Activated CD4-positive, alpha-beta T cell treated with anti-CD3 and anti-CD28 coated beads, Interleukin-2, Interleukin-6, amounts not matched to agents 100 ng/mL and 50 ng/mL, durations not matched to agents 16 hours and 8 hours (primary cell): ENCODE measurements at regions not wholly inside any gene's neighbourhood (a gene's known extent, or its start where the extent isn't known, plus 50 kb on each side); places are given as distances from the start of the nearest gene placed in this dataset.
"Not testable (repeated sequence)": the region's sequence is repeated elsewhere in the genome, so short reads cannot be mapped to it uniquely, and the experiment has no call there.

ENCODE experiments used
- DNase-seq: peaks from one replicate; pipeline ENCODE4 v3.0.0-alpha.2; 2020

- no peak for DNase-seq
Observed at GRCh38 chr7:34396437-34397064, 261.5 kb upstream of the NPSR1 start.

GRCh38 chr7:34401776-34402175 lies 256.2 kb upstream of the NPSR1 start:
- DNase-seq: no peak

GRCh38 chr7:34406848-34407530 lies 251.0 kb upstream of the NPSR1 start:
- no peak for DNase-seq

DNA sequence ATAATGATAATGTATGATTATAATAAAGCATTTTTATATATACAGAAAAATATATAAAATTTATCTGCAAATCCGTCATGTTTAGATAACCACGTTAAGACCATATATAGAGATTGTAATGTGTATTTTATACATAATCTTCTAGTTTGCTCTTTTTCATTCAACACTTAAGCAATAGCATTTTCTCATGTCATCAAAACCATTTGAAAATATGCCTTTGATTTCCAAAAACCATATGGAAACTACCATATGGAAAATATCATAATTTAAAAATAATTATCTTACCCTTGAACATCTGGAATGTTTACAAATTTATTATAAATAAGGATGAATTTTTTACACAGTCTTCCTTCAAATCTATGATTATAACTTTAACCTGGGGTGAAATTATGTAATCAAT lies 250.4 kb upstream of the NPSR1 start:
- DNase-seq: no peak

- DNase-seq: no peak
Observed at GRCh38 chr7:34417781-34418180, 240.2 kb upstream of the NPSR1 start.

DNA sequence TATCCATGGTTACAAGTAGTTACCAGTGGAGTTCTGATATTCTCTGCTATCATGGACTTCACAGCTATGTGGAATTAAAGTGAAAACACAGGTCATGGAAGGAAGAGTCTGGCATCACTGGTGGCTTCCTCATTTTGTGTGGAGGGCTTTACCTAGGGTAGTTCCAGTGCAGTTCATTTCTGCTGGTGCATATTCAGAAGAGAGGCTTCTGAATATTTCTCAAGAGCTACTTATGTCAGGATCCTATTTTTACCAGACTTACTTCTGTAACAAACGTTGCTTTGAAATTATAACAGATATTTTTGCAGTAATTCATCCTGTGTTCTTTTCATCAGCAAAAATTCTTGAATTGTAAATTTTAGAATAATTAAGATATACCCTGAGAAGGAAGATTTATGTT lies 236.5 kb upstream of the NPSR1 start:
- DNase-seq: no peak

DNA sequence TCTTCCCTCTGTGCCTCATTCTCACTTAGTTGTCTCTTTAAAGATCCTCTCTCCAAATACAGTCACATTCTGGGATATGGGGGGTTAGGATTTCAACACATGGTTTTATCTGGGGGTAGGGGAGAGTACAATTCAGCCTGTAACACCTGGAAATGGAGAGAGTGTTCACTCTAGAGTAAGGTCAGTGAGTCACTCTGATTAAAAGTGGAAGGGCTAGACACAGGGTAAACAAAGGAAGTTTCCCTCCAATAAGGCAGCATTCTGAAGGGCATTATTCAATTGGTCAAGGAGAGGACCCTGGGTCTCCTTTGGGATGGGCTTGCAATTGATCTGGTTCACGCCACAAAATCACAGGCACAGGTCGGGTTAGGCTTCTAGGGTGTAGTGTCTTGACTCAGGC lies 232.8 kb upstream of the NPSR1 start:
- no peak for DNase-seq

DNA sequence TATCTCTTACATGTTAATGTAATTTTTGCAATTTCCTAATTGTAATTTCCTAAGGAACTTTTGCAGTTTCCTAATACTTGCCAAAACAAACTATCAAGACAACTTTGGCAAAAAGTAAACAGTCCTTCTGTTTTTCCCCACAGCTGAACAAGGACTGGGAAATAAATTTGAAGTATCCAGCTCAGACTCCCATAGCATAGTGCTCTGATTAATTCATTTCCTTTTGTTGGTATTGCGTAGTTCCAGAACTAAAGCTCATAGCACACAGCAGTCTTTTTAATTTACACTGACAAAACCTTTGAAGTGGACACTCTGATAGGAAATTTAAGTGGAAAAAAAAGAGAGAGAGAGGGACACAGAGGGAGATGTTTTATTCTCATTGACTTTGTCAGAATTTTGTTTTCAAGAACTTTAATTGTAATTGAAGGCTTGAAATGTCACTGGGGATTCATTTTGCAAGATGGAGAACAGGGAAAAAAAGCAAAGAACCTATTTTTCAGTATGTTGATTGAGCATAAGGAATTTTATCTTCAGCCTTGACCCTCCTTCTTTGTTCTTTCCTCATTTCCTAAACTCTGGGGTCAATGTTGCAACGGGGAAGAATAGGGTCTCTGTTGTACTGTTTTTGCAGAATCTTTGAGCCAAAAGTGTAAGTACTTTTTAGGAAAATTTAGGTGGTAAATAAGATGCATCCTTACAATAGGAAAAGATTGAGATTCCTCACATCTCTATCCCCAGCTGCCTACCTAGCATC lies 232.2 kb upstream of the NPSR1 start:
- DNase-seq: no peak

DNA sequence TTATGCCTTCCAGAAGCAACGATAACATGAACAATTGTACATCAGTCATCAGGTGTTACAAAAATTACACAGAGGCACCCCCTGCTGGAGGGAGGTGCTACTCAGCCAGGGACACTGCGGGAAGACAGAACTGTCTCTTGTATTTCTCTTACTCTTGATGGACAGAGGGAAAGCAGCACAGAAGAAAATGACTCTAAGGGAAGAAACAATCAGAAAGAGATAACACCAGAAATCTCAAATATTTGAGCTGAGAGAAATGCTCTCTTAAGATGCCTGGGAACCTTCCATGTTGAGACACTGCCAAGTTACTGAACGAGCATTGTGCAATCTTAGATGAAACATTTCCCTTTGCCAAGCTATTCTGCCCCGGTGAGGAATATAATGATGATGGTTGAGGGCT lies 227.6 kb upstream of the NPSR1 start:
- DNase-seq: peak; percentile 1

GRCh38 chr7:34438436-34438835 lies 219.6 kb upstream of the NPSR1 start:
- no peak for DNase-seq

- DNase-seq: no peak
Observed at GRCh38 chr7:34445653-34446052, 212.4 kb upstream of the NPSR1 start.

- not testable (repeated sequence) for DNase-seq
Observed at GRCh38 chr7:34448531-34448930, 209.5 kb upstream of the NPSR1 start.

GRCh38 chr7:34449765-34450164 lies 208.3 kb upstream of the NPSR1 start:
- DNase-seq: no peak

GRCh38 chr7:34451183-34451582 lies 206.8 kb upstream of the NPSR1 start:
- no peak for DNase-seq

DNA sequence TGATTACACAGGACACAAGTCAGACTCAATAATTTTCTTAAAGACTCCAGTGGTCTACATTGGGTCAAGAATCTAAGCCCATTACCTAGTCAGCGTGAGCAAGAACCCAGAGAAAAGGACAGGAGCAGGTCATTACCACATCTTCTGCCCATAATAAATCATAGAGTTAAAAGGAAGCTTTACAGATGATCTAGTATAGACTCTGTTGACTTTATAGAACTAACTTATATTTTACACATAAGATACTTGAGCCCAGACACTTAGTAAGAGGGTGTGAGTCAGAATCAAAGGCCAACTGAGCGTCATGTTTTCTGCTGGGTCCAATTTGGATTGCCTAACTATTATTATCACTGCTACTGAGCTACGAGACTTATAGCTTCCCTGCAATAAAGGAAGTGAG lies 206.1 kb upstream of the NPSR1 start:
- no peak for DNase-seq

DNA sequence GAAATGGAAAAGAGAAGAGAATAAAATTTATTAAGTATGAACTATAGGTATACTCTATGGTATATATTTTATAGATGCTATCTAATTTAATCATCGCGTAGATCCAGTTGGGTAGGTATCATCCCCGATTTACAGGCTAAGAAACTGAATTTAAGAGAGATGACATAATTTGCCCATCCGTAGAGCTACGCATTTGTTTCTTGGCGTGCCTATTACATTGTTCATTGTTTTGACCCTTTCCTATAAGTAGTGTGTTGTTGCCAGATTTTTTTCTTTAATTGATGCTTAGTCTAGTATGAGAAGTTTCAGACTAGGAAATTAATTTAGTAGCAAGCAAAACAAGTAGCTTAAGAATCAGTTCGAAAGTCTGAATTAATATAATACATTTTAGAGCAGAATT lies 205.7 kb upstream of the NPSR1 start:
- no peak for DNase-seq

DNA sequence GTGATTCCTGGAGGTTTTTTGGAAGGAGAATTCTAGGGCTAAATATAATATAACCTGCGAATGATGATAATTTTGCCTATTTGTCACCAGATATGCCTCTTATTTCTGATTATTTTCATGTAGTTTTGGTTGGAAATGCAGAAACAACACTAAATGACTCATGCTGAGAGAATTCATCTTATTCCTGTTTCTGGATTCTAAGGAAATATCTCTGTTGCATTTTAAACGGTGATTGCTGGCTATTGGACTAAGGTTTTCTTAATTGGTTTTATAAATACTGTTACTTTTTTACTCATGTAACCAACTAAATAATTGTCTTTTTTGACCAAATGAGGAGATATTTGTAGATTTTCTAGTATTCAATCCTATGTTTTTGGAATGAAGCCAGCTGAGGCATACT lies 204.9 kb upstream of the NPSR1 start:
- DNase-seq: no peak

- DNase-seq: no peak
Observed at GRCh38 chr7:34454381-34454780, 203.6 kb upstream of the NPSR1 start.

DNA sequence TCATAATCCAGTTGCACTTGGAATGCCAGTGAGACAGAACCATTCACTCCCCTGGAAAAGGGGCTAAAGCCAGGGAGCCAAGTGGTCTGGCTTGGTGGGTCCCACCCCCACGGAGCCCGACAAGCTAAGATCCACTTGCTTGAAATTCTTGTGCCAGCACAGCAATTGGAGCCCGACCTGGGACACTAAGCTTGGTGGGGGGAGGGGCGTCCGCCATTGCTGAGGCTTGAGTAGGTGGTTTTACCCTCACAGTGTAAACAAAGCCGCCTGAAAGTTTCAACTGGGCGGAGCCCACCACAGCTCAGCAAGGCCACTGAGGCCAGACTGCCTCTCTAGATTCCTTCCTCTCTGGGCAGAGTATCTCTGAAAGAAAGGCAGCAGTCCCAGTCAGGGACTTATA lies 200.7 kb upstream of the NPSR1 start:
- DNase-seq: no peak

DNA sequence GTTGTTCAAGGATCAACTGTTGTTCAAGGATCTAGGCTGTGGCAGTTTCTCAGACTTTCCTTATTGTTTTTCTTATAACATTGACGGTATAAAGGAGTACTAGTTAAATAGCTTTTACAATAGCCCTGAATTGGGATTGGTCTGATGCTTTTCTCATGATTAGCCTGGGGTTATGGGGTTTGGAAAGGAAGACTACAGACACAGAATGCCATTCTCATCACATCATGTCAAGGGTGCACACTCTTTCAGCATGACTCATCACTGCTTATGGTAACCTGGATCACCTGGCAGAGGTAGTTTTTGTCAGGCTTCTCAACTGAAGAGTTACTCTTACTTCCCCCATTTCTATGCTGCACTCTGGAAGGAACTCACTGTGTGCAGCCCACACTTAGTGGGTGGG lies 194.2 kb upstream of the NPSR1 start:
- no peak for DNase-seq

DNA sequence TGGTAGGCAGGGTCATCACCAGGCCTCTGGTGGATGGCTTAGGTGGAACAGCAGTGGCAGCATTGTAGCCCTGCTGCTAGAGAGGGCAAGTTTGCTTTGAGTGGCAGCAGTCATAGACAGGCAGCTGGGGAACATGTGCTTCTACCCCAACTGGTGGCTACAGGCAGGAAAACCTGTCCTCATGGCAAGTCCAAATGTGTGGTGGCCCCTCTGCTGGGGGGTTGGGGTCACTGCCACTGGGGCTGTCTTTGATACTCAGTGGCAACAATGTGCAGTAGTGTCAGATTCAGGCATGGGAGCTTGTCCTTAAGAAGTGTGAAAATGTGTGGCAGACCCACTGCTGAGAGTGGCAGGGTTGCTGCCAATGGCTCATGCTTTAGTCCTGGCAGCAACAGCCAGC lies 186.2 kb upstream of the NPSR1 start:
- no peak for DNase-seq

GRCh38 chr7:34486371-34486770 lies 171.6 kb upstream of the NPSR1 start:
- DNase-seq: no peak

DNA sequence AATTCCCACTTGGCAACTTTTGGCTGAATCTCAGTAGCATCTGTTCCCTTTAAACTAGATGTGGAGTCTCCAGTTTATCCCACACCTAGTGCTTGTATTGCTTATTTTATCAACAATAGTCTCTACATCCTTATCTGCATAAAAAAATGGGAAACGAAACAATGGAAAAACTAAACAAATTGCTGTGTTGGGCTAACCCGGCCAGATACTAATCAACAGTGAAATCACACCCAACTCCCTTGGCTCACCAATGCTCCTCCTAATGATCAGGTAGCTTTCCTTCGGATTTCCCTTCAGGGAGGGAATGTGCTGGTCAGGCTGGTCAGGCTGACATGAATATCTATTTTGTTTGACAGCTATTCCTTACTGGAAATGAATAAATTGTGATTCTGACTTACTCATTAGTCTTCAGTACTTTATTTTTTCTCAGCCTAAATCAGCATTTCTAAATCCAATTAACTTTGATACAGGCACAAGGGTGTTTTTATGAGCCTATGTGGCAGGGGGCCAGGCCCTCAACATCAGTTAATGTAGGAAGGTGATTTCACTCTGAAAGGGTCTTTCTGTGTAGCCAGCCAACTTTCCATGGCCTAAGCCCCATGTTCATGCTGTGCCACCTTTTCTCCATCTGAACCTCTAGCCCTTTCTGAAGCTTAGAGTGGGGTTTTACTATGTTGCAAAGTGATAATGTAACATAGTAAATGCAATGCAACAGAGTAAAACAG lies 170.5 kb upstream of the NPSR1 start:
- no peak for DNase-seq

DNA sequence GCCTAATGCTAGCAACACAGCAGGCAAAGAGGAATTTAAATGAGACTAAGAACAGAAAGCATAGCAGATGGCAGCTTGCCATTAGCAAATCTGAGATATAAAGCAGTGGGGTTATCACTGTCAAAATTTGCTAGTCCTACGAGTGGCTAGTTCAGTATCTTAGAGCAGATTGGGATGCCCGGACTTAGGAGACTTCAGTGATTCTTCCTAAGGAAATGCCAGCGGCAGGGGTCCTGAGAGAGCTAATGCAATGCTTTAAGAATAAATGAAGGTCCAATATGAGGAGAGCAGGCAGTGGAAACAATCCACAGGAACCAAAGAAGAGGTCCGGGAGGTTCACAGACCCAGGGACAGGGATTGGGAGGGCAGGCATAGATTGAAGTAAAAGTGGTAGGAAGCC lies 169.3 kb upstream of the NPSR1 start:
- no peak for DNase-seq
